HG03066 (cell line): ENCODE measurements at regions not wholly inside any gene's neighbourhood (a gene's known extent, or its start where the extent isn't known, plus 50 kb on each side); places are given as distances from the start of the nearest gene placed in this dataset.
"Not testable (repeated sequence)": the region's sequence is repeated elsewhere in the genome, so short reads cannot be mapped to it uniquely, and the experiment has no call there.

Source experiments
- ATAC-seq: cut with Tn5 transposase; IDR thresholded peaks from one replicate; pipeline ENCODE4 v1.9.1; 2021; ENCODE audit warnings: low read depth; ENCODE audit not compliant: unreplicated experiment

DNA sequence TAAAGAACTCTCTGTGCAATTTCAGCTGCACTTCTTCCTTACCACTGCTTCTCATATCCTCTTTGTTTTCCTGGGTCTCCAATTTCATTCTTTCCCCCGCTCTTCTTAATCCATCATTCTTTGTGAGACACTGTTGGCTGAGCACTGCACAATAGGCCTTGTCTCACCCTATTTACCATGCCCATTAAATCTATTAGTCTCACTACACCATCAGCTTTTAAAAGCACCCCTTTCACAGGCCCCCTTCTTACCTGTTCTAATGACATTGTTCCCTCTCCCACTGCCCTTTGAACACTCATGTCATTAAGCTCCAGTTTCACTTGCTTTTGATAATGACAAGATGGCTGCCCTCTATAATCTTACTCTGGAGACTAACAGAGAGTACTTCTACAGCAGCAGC is 404.1 kb upstream of the ACVR2A start:
- ATAC-seq: no peak

DNA sequence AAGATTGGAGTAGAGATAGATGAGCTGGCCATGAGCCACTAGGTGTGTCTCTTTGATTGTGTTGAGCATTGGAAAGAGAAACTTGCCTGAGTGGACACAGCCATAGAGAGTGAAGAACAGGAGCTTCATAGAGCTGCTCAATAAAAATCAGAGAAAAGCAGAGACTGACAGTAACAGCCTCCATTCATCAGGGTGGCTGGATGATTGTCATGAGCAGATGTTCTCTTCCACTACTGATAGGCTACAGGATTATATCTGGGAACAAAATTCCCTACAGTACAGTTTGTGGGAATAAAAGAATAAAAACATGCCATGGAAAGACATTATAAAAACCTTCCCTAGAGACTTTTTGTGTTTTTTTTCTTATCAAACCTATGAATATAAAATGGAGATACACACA is 404.8 kb upstream of the ACVR2A start:
- ATAC-seq: no peak

GRCh38 chr2:147438882-147439281 is 405.9 kb upstream of the ACVR2A start:
- no peak for ATAC-seq

GRCh38 chr2:147433822-147434221 is 411.0 kb upstream of the ACVR2A start:
- no peak for ATAC-seq

DNA sequence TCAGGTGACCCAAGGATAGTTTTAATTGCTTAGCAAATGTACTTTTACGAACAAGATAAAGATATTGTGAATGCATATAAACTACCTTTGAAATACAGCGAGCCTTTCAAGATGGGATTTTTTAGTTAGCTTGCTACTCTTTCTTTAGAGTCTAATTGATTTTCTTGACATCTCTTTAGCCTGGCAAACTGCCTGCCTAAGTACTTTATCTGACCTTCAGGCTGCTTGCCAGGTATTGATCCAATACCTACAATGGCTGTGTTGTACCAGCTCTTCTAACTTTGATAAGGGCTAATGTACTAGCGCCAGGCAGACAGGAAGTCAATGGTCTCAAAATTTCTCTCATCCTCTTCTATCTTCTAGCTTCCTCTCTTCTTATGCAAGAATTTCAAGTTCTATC is 414.4 kb upstream of the ACVR2A start:
- no peak for ATAC-seq

- ATAC-seq: no peak
These were observed 416.6 kb upstream of the ACVR2A start for GRCh38 chr2:147428120-147428747.

DNA sequence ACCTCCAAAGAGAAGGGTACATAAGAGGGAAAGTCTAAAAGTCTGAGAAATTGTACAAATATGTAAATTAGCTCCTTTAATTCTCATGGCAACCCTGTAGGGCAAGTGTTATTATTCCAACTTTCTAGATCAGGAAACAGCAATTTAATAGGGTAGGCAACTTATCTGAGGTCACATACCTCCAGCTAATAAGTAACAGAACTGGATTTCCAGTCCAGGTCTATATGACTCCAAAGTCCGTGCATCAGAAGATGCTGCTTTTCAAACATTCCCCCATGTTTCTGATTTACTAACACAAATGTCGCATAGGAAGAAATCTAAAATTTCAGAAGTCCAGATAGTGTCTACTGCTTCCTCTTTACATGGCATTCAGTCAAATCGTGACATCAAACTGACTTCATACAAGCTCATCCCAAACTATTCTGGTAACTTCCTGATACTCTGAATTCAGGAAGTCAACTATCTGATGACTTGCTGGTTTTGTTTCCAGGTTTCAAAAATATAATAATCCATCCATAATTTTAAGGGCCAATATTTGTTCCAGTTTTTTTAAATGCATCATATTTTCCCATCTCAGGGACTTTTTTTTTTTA is 419.3 kb upstream of the ACVR2A start:
- ATAC-seq: no peak

DNA sequence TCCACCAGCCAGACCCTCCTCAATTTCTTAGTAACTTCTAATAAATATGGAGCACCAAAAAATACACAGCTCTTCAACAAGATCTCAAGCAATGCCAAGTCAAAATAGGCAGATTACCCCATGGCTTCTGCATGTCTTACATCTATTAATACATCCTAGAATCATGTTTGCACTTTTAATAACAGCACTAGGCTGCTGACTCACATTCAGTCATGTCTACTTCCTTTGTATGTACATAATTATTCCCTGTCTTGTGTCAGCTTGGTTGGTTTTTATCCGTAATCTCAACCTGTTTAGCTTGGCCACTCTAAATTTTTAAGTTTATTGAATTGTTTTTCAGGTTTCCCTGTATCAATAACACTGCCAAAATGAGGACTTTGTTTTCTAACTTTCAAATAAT is 420.1 kb upstream of the ACVR2A start:
- no peak for ATAC-seq

GRCh38 chr2:147420947-147421675 is 423.7 kb upstream of the ACVR2A start:
- no peak for ATAC-seq

- no peak for ATAC-seq
These were observed 424.3 kb upstream of the ACVR2A start for GRCh38 chr2:147420517-147420916.

DNA sequence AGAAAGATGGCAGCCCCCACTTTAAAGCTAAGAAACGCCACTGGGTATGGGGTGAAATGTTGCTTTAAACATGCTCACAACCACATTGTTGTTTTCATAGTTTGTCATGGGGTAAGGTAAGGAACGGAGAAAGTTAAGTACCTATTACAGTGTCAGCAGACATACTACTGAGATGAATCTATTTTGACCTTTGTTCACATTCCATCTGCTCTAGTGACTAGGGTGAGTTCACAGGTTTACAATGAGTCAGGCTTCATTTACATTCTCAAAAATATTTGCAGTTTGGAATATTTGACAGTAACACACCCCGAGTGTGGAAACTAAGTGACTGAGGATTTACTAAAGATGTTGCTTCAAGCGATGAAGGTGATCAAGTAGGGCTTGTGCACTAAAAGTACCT is 428.7 kb upstream of the ACVR2A start:
- no peak for ATAC-seq

DNA sequence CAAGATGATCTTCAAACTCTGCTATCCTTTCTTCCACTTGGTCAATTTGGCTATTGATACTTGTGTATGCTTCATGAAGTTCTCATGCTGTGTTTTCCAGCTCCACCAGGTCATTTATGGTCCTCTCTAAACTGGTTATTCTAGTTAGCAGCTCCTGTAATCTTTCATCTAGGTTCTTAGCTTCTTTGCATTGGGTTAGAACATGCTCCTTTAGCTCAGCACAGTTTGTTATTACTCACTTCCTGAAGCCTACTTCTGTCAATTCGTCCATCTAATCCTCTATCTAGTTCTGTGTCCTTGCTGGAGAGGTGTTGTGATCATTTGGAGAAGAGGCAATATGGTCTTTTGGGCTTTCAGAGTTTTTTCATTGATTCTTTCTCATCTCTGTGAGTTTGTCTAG is 430.2 kb upstream of the ACVR2A start:
- not testable (repeated sequence) for ATAC-seq

- ATAC-seq: no peak
These were observed 436.5 kb upstream of the ACVR2A start for GRCh38 chr2:147408357-147408756.

DNA sequence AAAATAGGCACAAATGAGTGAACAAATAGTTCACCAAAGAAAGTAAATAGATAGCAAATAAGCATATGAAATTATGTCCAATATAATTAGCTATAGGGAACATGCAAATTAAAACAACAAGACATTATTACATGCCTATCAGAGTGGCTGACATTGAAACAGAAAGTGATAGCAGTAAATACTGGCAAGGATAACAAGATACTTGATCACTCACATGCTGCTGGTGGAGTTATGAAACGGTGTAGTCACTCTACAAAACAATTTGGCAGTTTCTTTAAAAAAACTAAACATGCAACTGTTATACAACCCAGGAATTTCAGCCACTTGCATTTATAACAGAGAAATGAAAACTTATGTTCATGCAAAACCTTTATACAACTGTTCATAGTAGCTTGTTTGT is 439.2 kb upstream of the ACVR2A start:
- ATAC-seq: no peak

- ATAC-seq: no peak
These were observed 445.8 kb upstream of the ACVR2A start for GRCh38 chr2:147398996-147399395.

DNA sequence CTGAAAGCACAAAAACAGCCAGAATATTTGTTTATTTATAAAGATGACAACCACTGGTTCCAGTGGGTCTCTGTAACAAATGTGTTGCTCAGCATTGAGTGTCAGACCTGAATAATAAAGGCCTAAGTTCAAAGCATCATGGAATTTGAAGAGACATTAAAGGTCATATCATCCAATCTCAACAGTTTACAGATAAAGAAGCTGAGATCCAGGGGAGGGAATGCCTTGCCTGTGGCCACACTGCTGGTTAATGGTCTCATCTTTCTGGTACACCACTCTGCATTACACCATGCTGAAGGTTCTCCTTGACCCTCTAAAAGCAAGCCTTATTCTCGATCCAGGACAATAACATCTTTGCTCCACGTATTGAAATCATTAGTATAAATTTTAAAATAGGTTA is 446.5 kb upstream of the ACVR2A start:
- ATAC-seq: no peak

DNA sequence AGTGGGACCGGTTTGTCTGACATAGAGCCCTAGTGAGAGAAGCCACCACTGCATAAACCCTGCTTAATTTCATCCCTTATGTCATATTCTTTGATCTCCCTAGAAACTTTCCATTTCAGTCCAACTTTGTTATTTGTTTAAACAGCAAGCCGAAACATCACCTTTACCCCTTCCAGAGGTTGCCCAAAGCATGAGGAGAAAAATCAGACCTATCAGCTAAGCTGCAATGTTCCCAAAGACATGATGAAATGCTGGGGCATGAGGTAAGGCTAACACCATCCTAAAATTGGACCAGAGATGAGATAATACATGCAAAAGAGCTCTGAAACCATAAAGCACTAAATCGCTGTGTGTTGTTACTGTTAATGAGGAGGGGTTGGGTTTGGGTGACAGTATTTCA is 447.9 kb upstream of the ACVR2A start:
- ATAC-seq: no peak

GRCh38 chr2:147394179-147394790 is 450.5 kb upstream of the ACVR2A start:
- no peak for ATAC-seq

GRCh38 chr2:147392180-147392579 is 452.6 kb upstream of the ACVR2A start:
- ATAC-seq: no peak

DNA sequence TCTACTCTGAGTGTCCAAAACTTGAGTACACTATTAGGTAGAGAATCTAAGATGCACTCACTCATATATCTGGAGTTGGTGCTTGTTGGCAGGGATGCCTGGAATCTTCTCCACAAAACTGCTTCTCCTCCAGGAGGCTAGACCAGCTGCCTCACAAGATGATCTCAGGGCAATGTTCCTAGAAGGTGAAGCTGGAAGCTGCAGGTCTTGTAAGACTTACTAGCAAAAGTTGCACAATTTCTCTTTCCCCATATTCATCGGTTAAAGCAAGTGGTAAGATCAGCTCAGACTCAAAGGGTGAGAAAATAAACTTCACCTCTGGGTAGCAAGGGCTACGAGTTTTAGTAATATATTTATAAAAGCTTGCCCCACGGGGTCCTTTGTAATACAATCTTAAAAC is 454.4 kb upstream of the ACVR2A start:
- no peak for ATAC-seq

DNA sequence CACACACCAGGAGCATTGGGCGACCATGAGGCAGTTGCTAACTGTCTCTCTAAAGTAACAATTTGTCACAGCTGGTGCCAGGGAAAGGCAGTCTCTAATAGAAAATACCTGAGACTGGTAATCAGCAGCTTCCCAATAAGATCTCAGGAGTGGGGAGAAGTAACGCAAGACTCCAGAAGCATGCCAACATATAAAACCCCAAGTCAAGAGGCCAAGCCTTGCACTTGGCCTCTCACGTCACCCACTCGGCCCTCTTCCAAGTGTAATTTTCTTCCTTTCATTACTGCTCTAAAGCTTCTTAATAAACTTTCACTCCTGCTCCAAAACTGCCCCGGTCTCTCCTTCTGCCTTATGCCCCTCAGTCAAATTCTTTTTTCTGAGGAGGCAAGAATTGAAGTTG is 455.6 kb upstream of the ACVR2A start:
- no peak for ATAC-seq

GRCh38 chr2:147388217-147388616 is 456.6 kb upstream of the ACVR2A start:
- ATAC-seq: no peak
